Mammary epithelial cell (primary cell): ENCODE measurements at regions not wholly inside any gene's neighbourhood (a gene's known extent, or its start where the extent isn't known, plus 50 kb on each side); places are given as distances from the start of the nearest gene placed in this dataset.

Source experiments
- EZH2 ChIP-seq: IDR thresholded peaks from 2 replicates; pipeline ENCODE4 v1.6.1; 2012; ENCODE audit warnings: low read length, inconsistent platforms, borderline replicate concordance
- TF ChIP-seq, protein P1 (sequence below), 2 donors: IDR thresholded peaks in 1 of 2; conservative IDR thresholded peaks in 1 of 2; 2 replicates each; pipeline ENCODE4 v1.5.1; 2011 to 2012; ENCODE audit warnings: inconsistent platforms in 2 of 2, low read length in 2 of 2, mild to moderate bottlenecking in 2 of 2, control low read depth in 1 of 2, low read depth in 1 of 2; ENCODE audit not compliant: insufficient read depth in 1 of 2; ENCODE audit errors: extremely low read depth in 1 of 2

DNA sequence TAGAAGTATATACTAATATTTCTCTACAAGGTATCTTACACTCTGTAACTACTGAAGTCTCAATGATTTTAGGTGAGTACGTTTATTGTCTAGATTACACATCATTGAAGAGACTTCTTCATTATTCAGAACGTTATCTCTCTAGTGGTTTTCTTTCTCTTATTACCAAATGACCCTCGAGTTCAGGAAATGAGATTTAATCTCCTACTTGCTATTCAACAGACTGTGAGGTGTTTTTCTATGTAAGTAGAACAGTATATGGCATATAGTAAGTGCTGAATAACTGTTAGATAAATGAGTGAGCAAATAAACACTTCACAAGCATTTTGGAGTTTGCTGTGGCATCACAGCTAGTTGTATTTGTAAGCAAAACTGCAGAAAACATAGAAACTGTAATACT is 947.2 kb upstream of the SLC39A10 start:
- TF ChIP-seq, protein P1, sequence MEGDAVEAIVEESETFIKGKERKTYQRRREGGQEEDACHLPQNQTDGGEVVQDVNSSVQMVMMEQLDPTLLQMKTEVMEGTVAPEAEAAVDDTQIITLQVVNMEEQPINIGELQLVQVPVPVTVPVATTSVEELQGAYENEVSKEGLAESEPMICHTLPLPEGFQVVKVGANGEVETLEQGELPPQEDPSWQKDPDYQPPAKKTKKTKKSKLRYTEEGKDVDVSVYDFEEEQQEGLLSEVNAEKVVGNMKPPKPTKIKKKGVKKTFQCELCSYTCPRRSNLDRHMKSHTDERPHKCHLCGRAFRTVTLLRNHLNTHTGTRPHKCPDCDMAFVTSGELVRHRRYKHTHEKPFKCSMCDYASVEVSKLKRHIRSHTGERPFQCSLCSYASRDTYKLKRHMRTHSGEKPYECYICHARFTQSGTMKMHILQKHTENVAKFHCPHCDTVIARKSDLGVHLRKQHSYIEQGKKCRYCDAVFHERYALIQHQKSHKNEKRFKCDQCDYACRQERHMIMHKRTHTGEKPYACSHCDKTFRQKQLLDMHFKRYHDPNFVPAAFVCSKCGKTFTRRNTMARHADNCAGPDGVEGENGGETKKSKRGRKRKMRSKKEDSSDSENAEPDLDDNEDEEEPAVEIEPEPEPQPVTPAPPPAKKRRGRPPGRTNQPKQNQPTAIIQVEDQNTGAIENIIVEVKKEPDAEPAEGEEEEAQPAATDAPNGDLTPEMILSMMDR (conservative IDR thresholded peaks at IDR 0.05 in 1 of 2, IDR thresholded peaks at IDR 0.05 in 1 of 2; ENCODE audit: extremely low read depth in 1 of 2, insufficient read depth in 1 of 2, low read depth in 1 of 2, low read length in 2 of 2) = no peak
- TF ChIP-seq EZH2 = no peak
